HL-60 (cell line): ENCODE measurements at regions not wholly inside any gene's neighbourhood (a gene's known extent, or its start where the extent isn't known, plus 50 kb on each side); places are given as distances from the start of the nearest gene placed in this dataset.

Experiments
- CTCF ChIP-seq: IDR thresholded peaks from one replicate; pipeline ENCODE4 v1.5.1; 2011; ENCODE audit warnings: low read length, control low read depth, inconsistent platforms; ENCODE audit not compliant: insufficient read depth
- GABPA ChIP-seq: IDR thresholded peaks from 2 replicates; pipeline ENCODE4 v1.6.1; 2012; ENCODE audit warnings: low read depth

GRCh38 chr3:180246688-180247195 is 210.0 kb upstream of the PEX5L start:
- no peak for TF ChIP-seq CTCF
- no peak for TF ChIP-seq GABPA
